Sigmoid colon (tissue), 6 donors: ENCODE measurements at regions not wholly inside any gene's neighbourhood (a gene's known extent, or its start where the extent isn't known, plus 50 kb on each side); places are given as distances from the start of the nearest gene placed in this dataset.

Source experiments
- DNase-seq: peaks from one replicate; pipeline ENCODE4 v3.0.0-alpha.2; 2019
- H3K27ac ChIP-seq, 4 donors: fragments of 200-600 bp; sonication (generic); one replicate each; pipeline ENCODE4 v1.5.1; 2016 to 2019; ENCODE audit warnings: mild to moderate bottlenecking in 1 of 4
- H3K27me3 ChIP-seq, 3 donors: fragments of 200-600 bp; sonication (generic); one replicate each; pipeline ENCODE4 v1.5.1; 2019; ENCODE audit warnings: mild to moderate bottlenecking in 1 of 3
- H3K36me3 ChIP-seq, 4 donors: fragments of 200-600 bp; sonication (generic); one replicate each; pipeline ENCODE4 v1.5.1; 2016 to 2019
- H3K4me1 ChIP-seq, 4 donors: fragments of 200-600 bp; sonication (generic); one replicate each; pipeline ENCODE4 v1.5.1; 2017 to 2019
- H3K4me3 ChIP-seq, 4 donors: fragments of 200-600 bp; sonication (generic); one replicate each; pipeline ENCODE4 v1.5.1; 2017 to 2019; ENCODE audit warnings: mild to moderate bottlenecking in 2 of 4, moderate library complexity in 1 of 4
- H3K9me3 ChIP-seq, 4 donors: fragments of 200-600 bp in 3 of 4; sonication (generic) in 3 of 4; one replicate each; pipeline versions ENCODE4 v1.5.1 to v1.6.1; 2013 to 2019
- EP300 ChIP-seq, 4 donors: sonication (generic); formaldehyde crosslinking; IDR thresholded peaks; one replicate each; pipeline ENCODE4 v1.6.1; 2017; ENCODE audit warnings: antibody characterized with exemption in 4 of 4
- POLR2A ChIP-seq, 2 donors: fragments of 450-650 bp; IDR thresholded peaks; one replicate each; pipeline ENCODE4 v1.6.1; 2016; ENCODE audit warnings: antibody characterized with exemption in 2 of 2, mild to moderate bottlenecking in 2 of 2, moderate library complexity in 2 of 2
- POLR2AphosphoS5 ChIP-seq, 4 donors: sonication (generic); formaldehyde crosslinking; IDR thresholded peaks; one replicate each; pipeline ENCODE4 v1.6.1; 2017; ENCODE audit warnings: antibody characterized with exemption in 4 of 4
- WGBS, 2 donors: extraction: QIAGEN DNeasy Blood & Tissue Kit; methylation state at CpG; one replicate each; pipeline ENCODE4 v1.1.7; 2013; 5-methylcytosine and 5-hydroxymethylcytosine counted together
- intact Hi-C: fragments of 100-400 bp; cut with DNase I; formaldehyde crosslinking; loops from one replicate; pipeline ENCODE4 v1.15.1; 2023
- TF ChIP-seq, protein P1 (sequence below), 4 experiments: fragments of 450-650 bp in 3 of 4; fragments of 200-600 bp in 1 of 4; IDR thresholded peaks; one replicate each; pipeline ENCODE4 v1.5.1; 2016 to 2019; ENCODE audit warnings: antibody characterized with exemption in 4 of 4, mild to moderate bottlenecking in 3 of 4, moderate library complexity in 2 of 4
- donor health status: healthy with polysubstance abuse.
- donor health status: healthy.

DNA sequence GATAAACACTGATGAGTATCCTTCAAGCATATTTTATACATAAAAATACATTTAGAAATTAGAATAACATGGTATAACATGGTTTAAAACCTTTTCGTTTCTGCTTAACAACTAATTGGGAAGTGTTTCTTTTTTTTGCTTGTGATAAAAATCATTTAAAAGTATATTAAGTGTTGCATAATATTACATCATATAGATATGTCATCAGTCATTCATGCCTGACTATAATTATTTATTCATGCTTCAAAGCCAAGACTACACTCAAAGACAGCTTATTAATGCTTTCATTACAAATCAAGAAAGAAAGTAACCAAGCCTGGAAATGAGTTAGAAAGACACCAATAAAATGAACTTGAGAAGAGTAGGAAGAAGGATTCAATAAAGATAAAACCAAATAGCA lies 136.6 kb upstream of the TP63 start:
- Histone ChIP-seq H3K4me3 (no peak overlapping the region), H3K27ac (no peak overlapping the region), H3K4me1 (no peaks in the 10 kb centered on the region), H3K9me3 (no peaks in the 10 kb centered on the region), H3K36me3 (no peaks in the 10 kb centered on the region), H3K27me3 (no peaks in the 10 kb centered on the region)
- intact Hi-C loops = no loop called here
- WGBS, 2 donors = 93 to 97% methylated on average over 1 of the region's 1 CpG
- no peak for TF ChIP-seq POLR2AphosphoS5 (IDR thresholded peaks at IDR 0.05)
- TF ChIP-seq, protein P1, sequence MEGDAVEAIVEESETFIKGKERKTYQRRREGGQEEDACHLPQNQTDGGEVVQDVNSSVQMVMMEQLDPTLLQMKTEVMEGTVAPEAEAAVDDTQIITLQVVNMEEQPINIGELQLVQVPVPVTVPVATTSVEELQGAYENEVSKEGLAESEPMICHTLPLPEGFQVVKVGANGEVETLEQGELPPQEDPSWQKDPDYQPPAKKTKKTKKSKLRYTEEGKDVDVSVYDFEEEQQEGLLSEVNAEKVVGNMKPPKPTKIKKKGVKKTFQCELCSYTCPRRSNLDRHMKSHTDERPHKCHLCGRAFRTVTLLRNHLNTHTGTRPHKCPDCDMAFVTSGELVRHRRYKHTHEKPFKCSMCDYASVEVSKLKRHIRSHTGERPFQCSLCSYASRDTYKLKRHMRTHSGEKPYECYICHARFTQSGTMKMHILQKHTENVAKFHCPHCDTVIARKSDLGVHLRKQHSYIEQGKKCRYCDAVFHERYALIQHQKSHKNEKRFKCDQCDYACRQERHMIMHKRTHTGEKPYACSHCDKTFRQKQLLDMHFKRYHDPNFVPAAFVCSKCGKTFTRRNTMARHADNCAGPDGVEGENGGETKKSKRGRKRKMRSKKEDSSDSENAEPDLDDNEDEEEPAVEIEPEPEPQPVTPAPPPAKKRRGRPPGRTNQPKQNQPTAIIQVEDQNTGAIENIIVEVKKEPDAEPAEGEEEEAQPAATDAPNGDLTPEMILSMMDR (IDR thresholded peaks at IDR 0.05) = no peak
- TF ChIP-seq EP300 (IDR thresholded peaks at IDR 0.05) = no peak
- no peak for TF ChIP-seq POLR2A (IDR thresholded peaks at IDR 0.05)
- DNase-seq = no peak

DNA sequence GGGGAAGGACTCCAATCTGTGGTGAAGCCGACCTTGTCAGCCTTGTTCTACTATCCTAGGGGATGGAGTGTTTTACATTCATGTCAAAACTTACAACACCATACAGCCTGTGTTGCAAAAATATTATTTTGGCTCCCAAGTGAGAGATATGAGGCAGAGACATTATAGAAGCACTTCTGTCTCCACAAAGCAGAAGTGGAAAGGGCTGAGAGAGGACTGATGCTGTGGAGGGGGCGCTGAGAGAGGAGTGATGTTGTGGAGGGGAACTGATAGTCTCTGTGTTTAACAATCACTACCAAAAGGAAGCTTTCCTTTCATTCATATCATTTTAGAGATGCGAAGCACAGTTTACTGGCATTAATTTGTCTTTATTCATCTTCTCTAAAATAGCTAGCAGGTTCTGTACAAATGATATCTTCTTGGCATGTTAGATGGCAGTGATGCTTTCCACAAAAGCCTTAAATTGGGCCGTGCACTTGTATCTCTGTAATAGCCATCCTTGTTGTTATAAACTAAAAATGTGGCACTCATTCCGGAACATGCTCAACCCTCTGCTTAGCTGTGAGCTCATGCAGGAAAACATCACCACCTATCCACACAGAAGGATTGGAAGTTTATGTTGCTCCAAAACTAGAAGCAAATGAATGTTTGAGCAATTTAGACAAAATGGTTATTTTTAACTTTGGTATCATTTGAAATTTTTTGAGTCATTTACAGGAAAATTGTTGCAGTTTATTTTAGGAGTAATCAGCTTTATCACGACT lies 134.6 kb upstream of the TP63 start:
- H3K27ac ChIP-seq = no peak overlapping the region
- 84% methylated on average over 6 of the region's 6 CpGs for WGBS, 2 donors
- intact Hi-C loops = no loop called here
- no peak for DNase-seq
- no peaks in the 10 kb centered on the region for H3K36me3 ChIP-seq
- no peaks in the 10 kb centered on the region for H3K9me3 ChIP-seq
- no peaks in the 10 kb centered on the region for H3K4me1 ChIP-seq
- H3K4me3 ChIP-seq = no peak overlapping the region
- H3K27me3 ChIP-seq = no peaks in the 10 kb centered on the region
- TF ChIP-seq POLR2A (IDR thresholded peaks at IDR 0.05) (no peak), EP300 (IDR thresholded peaks at IDR 0.05) (no peak), POLR2AphosphoS5 (IDR thresholded peaks at IDR 0.05) (no peak)
- TF ChIP-seq, protein P1 (IDR thresholded peaks at IDR 0.05) = no peak

DNA sequence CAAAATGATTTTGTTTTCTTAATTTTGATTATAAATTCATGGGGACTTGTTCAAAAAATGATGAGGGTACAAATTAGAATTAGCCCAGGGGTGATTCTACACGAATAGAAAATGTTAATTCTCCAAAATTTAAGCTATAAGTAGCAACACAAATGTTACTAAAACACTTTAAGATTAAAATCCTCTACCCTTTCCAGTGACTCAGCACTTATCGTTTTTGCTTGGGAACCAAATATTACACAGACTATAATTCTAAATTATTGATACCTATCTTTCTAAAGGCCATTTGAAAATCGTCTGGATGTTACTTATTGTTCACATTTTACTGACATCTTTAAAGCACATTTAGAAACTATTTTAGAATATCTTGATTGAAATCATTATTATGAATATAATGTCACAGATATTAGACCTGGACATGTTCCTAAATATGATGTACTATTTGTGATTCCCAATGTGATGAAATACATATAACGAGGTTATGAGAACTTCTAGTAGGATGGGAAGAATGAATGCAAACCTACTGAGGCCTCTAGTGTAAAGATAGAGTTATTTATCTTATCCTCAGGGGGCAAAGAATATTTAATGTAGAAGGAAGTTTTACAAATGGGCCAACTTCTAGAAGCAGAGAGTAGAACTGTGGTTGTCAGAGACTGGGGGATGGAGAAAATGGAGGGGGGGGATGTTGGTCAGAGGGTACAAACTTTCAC lies 132.0 kb upstream of the TP63 start:
- 85 to 87% methylated on average over 4 of the region's 4 CpGs for WGBS, 2 donors
- no peaks in the 10 kb centered on the region for H3K36me3 ChIP-seq
- no peak overlapping the region for H3K4me3 ChIP-seq
- intact Hi-C loops = no loop called here
- H3K27ac ChIP-seq = no peak overlapping the region
- H3K4me1 ChIP-seq = no peaks in the 10 kb centered on the region
- H3K27me3 ChIP-seq = no peaks in the 10 kb centered on the region
- H3K9me3 ChIP-seq = no peaks in the 10 kb centered on the region
- no peak for DNase-seq
- no peak for TF ChIP-seq POLR2A (IDR thresholded peaks at IDR 0.05)
- TF ChIP-seq, protein P1 (IDR thresholded peaks at IDR 0.05) = no peak
- no peak for TF ChIP-seq POLR2AphosphoS5 (IDR thresholded peaks at IDR 0.05)
- no peak for TF ChIP-seq EP300 (IDR thresholded peaks at IDR 0.05)

DNA sequence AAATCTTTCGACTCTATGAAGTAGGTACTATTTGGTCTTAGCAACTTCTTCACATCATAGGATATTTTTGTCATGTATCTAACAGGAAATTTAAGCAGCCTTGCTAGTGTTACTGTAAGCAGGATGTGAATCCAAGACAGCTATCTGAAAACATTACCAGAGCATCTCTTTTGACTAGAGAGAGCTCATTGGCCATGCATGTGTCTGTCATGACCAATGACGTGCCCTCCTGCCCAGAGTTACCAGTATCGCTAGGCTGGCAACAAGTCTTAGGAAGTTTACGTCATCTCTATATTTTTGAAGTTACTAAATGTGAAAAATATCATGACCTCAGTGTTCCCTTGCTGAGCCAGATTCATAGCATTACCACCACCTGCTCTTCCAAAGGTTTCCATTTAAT lies 130.9 kb upstream of the TP63 start:
- WGBS, 2 donors = 96 to 98% methylated on average over 4 of the region's 4 CpGs
- no peak overlapping the region for H3K27ac ChIP-seq
- H3K9me3 ChIP-seq = no peaks in the 10 kb centered on the region
- DNase-seq = no peak
- H3K4me1 ChIP-seq = no peaks in the 10 kb centered on the region
- H3K4me3 ChIP-seq = no peak overlapping the region
- TF ChIP-seq POLR2A (IDR thresholded peaks at IDR 0.05) (no peak), EP300 (IDR thresholded peaks at IDR 0.05) (no peak), POLR2AphosphoS5 (IDR thresholded peaks at IDR 0.05) (no peak)
- TF ChIP-seq, protein P1 (IDR thresholded peaks at IDR 0.05) = no peak
- H3K36me3 ChIP-seq = no peaks in the 10 kb centered on the region
- no peaks in the 10 kb centered on the region for H3K27me3 ChIP-seq
- intact Hi-C loops = no loop called here
